Fibroblast of skin of right quadriceps (primary cell): ENCODE measurements at regions not wholly inside any gene's neighbourhood (a gene's known extent, or its start where the extent isn't known, plus 50 kb on each side); places are given as distances from the start of the nearest gene placed in this dataset.
"Not testable (repeated sequence)": the region's sequence is repeated elsewhere in the genome, so short reads cannot be mapped to it uniquely, and the experiment has no call there.

Experiments used
- DNase-seq: peaks from one replicate; pipeline ENCODE4 v3.0.0-alpha.2; 2013

DNA sequence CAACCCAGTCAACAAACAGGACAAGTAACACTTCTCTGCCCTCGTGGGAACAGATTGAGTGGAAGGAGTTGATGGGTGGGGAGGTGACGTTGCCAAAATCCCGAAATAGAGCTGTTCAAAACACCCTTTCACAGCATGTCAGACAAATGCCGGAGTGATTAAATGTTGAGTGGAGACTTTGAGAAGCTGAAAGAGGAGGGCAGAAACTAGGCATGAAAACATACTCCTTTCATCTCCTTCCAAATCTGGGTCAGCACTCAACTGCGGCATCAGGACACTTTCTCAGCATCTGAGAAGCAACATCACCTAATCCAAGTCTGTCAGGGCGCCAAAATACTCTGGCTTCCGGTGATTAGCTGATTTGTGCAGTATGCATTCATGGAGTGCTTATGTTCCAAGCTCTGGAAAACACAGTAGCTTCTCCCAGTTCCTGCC lies 51.5 kb upstream of the MRI1 start:
- DNase-seq, result no peak

DNA sequence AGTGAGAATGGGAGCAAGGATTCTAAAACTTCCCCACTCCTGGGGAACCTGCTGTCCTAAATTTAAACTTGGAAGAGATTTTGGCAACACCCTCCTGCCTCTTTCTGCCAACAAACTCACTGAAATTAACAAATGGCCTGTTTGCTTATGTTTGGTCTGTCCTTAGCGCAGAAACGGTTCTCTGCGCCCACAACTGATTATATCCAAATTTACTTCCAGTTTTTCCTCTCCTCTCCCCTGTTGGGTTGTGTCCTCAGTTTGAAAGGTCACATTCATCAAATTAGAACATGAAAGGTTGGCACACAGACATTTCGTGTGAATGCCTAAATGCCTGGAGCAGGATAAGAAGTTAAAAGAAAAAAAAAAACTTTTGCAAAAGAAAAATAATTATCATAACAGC lies 56.4 kb upstream of the MRI1 start:
- no peak for DNase-seq

DNA sequence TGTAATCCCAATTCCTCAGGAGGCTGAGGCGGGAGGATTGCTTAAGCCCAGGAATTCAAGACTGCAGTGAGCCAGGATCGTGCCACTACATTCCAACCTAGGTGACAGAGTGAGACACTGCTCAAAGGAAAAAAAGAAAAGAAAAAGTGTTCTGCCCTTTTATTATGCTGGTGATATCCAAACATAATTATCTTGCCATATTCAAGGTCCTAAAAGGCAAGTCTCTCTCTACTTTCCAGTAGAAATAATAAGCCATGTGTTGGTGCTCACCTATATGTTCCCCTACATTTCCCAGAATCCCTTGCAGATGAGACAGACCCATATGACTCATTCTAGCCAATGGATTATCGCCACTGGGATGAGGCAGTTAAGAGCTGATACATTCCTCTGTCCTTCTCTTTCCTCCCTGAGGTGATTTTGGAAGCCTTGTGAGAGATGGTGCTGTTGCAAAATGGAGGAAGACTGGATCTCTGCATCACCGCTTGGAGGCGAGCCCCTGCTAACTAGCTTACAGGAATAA lies 58.3 kb upstream of the MRI1 start:
- DNase-seq, result no peak

DNA sequence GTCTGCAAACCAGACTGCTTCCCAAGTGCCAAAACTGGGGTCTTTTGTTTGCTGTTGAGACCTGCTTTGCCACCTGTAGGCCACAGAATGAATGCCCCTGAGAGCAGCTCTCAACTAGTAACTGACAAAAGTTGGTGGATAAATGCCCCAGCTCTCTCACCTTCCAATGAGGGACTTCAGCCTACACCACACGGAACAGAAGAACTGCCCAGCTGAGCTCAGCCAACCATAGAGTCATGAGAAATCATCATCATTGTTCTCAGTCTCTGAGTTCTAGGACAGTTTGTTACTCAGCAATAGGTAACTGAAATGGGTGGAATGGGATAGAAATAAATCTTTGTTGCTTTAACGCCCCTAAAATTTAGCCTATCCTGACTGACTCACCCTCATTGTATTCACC lies 59.1 kb upstream of the MRI1 start:
- DNase-seq, result no peak

DNA sequence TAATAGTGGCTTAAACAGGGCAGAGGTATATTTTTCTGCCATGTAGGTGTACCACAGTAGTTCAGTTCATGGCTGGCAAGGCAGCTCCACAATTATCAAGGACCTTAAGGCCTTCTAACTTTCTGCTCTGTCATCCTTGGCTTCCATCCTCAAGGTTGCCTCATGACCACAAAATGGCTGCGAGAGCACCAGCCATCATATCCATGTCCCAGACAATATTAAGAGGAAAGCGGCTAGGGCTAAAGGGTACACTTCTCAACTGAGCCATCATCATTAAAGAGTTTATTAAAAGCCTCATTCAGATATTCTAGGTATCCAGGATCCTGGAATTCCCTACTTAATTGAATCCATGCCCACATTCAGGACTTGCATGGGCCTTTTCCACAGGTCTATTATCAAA lies 62.7 kb upstream of the MRI1 start:
- no peak for DNase-seq

DNA sequence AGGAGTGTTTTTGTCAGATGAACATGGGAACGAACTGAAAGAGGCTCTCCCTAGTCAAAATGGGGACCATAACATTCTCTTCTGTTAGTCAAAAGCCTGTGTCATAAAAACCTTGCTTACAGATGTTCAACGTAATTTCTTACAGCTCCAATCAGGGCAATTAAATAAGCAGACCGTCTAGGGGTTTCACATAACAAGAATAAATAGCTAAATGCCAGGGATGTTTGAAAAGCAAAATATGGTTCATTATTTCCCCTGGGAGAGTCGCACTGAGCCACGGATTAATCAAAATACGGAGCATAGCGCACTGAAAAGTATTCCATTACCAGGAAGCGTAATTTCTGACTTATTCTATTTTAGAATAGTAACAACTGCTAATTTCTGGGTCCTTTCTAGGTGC lies 63.7 kb upstream of the MRI1 start:
- no peak for DNase-seq

DNA sequence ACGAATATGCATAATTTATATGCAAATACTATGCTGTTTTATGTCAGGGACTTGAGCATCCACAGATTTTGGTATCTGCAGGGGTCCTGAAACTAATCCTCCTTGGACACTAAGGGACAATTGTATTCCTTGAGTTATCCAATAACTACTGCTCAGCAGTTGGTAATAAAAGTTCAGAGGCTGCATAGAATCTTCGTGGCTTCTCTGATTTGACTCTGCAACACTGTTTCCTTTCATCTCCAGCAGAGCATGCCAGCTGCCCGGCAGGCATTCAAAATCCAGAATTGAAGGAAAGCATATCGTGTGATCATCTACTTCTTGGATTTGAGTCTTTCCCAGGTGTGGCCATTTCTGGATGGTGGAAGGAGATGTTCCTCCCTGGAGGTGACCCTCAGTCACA lies 64.5 kb upstream of the MRI1 start:
- no peak for DNase-seq

DNA sequence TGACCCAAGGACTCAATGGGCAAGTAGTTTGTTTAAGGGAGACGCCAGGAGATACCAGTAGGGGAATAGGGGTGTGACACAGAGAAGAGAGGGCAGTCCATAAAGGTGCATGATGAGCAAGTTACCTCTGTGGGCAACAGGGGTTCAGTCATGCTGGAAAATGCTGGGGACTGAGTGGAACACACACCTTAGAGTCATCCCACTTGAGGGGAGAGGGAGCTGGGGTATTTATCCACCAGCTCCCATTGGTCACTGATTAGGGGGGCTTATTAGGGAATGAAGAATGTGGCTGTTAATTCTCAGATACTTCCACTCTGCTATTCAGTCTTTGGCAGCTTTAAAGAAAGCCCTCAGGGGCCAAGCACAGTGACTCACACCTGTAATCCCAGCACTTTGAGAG lies 67.5 kb upstream of the MRI1 start:
- DNase-seq, result no peak

DNA sequence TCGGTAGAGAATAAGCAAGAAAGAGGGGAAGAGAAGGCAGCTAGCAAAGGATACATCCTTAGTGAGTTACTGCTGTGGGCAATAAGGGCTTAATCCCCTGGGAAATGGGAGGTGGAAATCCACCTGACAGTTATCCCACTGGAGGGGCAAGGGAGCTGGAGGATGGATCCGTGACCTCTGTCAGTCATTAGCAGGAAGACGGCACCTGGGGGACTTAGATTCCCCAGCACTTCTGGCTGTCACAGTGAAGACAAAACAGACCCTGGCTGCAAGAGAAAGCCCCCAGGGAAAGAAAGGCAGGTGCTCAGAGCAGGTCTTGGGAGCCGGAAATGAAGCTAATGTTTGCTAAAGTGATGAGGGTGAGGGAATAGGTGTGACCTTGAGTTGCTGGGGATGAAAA lies 70.4 kb upstream of the MRI1 start:
- DNase-seq, result no peak

DNA sequence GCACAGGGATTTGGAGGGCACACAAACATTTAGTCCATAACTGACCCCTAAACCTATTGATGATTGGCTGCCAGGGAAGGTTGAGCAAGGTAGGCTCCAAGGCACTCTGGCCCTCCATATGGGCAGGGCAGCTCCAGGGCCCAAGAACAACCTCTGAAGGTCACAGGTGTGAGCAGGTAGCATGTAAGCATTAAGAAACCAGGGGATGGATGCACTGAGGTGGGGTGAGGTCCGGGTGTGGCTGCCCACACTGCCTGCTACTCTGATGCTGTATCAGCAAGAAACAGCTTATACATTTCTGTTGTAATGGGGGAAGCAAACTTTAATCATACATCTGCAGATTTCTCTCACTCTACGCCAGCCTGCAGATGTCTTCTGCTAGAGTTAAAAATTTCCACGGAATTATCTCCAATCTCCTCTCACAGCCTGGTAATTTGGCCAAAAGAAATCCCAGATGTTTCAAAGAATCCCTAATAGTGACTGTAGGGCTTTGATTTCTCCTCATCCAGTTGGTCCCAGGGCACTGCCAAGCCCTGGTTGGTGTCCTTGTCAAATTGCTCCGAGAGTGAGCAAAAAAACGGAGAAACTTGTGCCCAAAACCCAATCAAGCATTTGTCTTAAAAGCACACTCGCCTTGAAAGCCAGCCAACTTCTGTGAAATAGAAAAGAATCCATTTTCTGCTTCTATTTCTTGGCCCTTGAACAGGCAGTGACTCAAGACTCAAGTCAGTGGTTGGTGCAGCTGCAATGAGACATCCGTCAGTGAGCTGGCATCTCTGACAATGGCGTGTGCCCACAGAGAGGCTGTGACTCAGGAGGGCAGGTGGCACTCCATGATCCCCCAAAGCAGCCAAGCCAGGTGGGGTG lies 72.5 kb upstream of the MRI1 start:
- peak; percentile 23 for DNase-seq

DNA sequence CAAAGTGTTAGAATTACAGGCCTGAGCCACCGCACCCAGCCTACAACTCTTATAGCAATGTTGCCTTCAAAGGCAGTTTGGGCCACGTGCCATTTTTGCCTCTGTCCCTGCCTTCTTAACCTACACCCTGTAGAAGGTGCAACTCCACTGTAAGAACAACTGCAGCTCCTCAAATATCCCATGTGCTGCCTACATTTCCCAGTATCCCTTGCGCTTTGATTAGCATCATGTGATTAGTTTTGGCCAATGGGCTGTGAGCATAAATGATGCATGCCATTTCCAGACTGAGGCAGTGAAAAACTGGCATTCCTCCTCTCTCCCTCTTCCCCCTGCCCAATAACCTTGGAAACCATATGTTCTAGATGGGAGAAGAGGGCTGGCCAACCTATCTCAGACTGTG lies 75.2 kb upstream of the MRI1 start:
- DNase-seq, result peak; percentile 23

DNA sequence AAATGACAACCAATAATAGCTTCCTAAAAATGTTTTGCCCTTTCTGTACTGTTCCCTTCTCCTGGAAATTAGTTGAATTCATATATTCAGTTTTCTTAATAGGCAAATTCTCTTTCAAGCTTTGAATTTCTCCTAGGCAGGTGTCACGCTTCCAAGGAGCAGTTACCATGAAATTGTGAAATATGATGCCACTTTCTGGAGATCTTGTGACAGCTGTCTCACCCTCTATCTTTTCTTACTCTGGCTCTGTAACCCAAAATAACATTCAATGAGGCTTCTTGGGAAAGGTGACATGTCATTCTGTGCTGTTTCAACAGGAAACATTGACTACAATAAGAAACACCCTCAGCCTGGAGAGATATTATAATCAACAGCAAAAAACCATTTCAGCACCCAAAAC lies 80.3 kb upstream of the MRI1 start:
- DNase-seq, result no peak

DNA sequence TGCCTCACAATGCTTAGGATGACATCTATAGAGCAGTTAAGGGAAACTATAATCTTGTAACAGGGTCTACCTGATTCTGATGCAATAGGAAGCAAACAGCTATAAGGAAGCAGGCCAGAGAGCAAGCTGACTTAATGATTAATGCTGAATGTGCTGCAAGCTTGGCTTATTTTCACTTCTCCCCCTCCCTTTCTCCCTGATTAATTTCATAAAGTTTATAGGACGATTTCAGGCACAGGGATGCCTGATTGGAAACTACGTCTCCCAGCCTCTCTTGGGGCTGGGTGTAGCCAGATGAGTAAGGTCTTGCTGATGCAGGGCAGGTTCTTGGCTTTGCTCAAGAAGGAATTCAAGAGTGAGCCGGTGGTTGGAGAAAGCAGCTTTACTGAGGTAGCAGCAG lies 82.8 kb upstream of the MRI1 start:
- DNase-seq, result peak; percentile 79

DNA sequence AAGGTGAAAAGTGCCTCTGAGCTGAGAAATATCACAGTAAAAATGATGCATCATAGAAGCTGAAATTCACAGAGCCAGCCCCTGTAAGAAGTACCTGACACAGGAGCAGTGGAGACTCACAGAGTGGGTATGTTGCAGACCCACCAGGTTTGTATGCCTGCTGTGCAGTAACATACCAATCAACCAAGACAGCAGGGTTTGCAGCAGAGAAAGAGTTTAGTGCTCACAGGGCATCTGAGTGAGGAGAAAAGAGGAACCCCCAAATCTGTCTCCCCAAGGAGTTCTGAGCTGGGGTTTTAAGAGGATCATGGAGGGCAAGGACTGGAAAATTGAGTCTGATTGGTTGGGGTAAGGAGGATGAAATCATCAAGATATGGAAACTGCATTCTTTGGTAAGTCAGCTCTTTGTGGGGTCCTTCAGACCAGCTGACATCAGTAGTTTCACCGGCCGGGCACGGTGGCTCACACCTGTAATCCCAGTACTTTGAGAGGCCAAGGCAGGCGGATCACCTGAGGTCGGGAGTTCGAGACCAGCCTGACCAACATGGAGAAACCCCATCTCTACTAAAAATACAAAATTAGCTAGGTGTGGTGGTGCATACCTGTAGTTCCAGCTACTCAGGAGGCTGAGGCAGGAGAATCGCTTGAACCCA lies 83.5 kb upstream of the MRI1 start:
- not testable (repeated sequence) for DNase-seq

DNA sequence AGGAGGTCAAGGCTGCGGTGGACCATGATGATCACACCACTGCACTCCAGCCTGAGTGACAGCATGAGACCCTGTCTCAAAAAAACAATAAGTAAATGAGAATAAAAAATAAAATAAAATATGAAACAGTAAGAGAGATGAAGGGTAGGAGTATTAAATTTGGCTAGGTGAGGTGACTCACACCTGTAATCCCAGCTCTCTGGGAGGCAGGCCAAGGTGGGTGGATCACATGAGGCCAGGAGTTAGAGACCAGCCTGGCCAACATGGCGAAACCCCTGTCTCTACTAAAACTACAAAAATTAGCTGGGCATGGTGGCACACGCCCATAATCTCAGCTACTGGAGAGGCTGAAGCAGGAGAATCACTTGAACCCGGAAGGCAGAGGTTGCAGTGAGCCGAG lies 87.4 kb upstream of the MRI1 start:
- DNase-seq, result not testable (repeated sequence)

DNA sequence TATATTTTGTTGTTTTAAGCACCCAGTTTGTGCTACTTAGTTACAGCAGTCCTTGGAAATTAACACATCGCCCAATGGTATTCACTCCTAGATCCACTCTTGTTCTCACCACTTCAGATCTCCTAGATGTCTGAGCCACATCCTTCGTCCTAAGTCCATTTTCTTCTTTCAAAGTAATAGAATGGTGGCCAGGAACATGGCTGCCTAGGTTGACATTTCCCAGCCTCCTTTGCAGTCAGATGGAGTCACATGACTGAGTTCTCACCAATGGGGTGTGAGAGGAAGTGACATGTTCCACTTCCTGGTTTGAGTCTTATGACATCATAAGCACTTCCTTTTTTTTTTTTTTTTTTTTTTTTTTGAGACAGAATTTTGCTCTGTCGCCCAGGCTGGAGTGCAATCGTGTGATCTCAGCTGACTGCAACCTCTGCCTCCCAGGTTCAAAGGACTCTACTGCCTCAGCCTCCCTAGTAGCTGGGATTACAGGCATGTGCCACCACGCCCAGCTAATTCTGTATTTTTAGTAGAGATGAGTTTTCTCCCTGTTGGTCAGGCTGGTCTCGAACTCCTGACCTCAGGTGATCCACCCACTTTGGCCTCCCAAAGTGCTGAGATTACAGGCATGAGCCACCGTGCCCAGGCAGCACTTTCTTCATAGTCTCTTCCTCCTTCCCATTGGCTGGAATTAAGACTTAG lies 91.7 kb upstream of the MRI1 start:
- DNase-seq, result peak; percentile 26

DNA sequence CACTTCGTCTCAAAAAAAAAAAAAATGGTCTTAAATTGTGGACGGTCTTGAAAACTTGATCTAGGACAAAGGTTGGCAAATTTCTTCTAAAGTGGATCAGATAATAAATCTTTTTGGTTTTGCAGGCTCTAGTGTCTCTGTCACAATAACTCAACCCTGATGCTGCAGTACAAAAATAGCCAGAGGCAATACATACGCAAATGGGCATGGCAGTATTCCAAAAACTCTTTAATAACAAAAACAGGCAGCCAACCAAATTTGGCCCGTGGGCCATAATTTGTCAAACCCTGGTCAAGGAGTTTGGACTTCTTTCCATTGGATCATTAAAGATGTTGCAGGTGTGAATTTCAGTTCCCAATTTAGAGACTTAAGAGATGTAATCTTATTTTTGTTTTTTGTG lies 93.5 kb upstream of the MRI1 start:
- DNase-seq, result no peak

DNA sequence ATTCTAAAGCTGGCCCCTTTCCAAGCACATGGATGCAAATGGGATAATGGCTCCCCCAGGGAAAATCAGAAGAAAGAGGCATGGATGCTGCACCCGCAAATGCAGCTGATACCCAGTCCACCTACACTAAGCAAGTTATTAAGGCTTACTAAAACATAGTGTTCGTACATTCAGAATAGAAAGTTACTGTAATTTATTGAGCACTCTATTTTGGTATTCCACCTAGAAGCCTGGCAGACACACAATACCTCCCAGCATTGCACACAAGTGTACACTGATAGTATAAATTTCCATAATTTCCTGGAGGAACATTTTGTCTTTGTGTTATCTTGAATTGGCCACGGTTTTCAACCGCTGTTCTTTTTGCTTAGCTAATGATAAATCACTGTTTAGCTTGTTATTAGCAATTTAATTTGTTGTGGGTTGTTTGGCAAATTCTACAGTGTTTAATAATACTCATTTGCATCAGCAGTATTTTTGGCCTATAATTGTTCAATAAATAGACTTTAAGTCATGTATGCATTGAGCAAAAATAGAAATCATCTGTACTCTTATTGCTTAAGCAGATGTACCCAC lies 94.5 kb upstream of the MRI1 start:
- no peak for DNase-seq

DNA sequence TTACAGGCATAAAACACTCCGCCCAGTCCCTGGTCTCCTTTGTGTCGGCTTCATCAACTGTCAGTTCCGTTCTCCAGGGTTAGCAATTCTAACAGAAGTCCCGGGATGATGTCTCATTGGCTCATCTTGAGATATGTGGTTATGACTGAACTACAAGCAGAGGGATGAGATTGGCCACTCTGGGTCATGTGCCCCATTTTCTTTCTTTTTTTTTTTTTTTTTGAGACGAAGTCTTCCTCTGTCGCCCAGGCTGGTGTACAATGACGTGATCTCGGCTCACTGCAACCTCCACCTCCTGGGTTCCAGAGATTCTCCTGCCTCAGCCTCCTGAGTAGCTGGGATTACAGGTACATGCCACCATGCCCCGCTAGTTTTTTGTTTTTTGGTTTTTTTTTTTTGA lies 95.4 kb upstream of the MRI1 start:
- no peak for DNase-seq

DNA sequence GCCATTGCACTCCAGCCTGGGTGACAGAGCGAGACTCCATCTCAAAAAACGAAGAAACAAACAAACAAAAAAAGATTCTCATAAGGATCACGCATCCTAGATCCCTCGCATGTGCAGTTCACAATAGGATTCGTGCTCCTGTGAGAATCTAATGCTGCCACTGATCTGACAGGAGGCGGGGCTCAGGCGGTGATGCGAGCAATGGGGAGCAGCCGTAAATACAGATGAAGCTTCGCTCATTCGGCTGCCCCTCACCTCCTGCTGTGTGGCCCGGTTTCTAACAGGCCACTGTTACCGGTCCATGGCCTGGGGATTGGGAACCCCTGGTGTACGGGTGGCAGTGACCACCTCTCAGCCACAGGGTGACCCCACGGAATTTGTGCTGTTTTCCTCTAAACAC lies 98.2 kb upstream of the MRI1 start:
- DNase-seq, result no peak

DNA sequence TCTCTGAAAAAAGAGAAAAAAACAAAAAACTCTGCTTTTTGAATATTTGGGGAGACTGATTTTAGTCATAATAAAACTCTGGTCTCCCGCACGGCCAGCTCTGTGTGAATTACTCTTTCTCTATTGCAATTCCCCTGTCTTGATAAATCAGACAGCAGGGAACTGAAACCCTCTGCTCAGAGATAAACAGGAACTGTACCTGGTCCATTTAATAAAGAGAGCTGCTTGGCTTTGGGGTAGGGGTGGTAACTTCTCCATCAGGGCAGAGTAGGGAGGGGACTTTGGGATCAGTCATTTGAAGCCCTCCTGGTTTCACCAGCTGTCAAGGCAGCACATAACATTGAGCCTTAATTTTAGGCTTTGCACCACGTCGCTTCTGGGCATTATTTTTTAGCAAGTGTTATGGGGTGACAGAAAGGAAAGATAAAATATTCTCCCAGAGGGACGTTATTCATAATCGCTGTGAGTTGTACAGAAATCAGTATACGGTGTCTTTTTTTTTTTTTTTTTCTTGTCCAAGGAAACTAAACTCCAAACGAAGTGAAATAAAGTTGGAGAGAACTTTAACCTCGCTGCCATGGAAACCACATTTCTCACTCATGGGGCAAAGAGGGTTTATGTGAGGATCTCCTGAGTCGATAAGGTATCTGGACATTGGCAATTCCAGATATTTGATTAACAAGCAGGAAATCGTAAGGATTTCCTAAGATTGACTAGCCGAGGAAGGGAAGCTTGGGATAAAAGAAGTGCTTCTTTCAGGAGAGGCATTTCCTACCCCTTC lies 99.0 kb upstream of the MRI1 start:
- DNase-seq, result no peak

DNA sequence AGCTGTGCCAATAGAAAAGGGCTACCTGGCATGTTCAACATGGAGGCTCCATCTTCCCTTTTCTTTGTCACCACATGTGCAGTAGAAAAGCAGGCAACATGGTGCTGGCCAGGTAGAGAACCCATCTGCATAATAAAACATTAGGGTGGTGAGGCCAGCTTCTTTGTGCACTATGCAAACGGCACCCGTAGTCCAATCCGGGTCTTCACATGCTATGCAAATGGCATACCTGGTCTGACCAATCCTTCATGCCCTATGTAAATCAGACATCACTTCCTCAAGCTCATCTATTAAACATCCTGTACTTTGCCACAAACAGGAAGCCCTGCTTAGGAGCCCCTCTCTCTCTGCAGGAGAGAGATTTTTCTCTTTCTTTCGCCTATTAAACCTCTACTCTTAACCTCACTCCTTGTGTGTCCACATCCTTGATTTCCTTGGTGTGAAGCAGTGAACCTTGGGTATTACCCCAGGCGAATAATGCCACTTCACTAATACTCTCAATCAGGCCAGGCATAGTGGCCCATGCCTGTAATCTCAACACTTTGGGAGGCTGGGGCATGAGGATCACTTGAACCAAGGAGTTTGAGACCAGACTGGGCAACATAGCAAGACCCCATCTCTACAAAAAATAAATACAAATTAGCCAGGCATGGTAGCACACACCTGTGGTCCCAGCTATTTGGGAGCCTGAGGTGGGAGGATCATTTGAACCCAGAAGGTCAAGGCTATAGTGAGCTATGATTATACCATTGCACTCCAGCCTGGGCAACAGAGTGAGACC lies 111.3 kb upstream of the MRI1 start:
- no peak for DNase-seq
